NCI-H526 treated with DMSO at 0.1 percent for 48 hours (cell line): ENCODE measurements at regions not wholly inside any gene's neighbourhood (a gene's known extent, or its start where the extent isn't known, plus 50 kb on each side); places are given as distances from the start of the nearest gene placed in this dataset.

ENCODE experiments used
- DNase-seq: peaks from one replicate; lab custom pipeline; 2025; lab: John Stamatoyannopoulos, UW

GRCh38 chr1:114224196-114224907 is 70.7 kb upstream of the SYT6 start:
- DNase-seq: no peak

- no peak for DNase-seq
These were observed 69.3 kb upstream of the SYT6 start for GRCh38 chr1:114222920-114223319.

- DNase-seq: no peak
These were observed 65.7 kb upstream of the SYT6 start for GRCh38 chr1:114219172-114219868.

GRCh38 chr1:114218361-114219171 is 64.9 kb upstream of the SYT6 start:
- DNase-seq: no peak

GRCh38 chr1:114216431-114217173 is 62.9 kb upstream of the SYT6 start:
- DNase-seq: no peak

GRCh38 chr1:114215436-114215835 is 61.8 kb upstream of the SYT6 start:
- DNase-seq: no peak

GRCh38 chr1:114214016-114214415 is 60.3 kb upstream of the SYT6 start:
- DNase-seq: no peak

GRCh38 chr1:114209971-114210370 is 56.3 kb upstream of the SYT6 start:
- no peak for DNase-seq

- no peak for DNase-seq
These were observed 55.0 kb upstream of the SYT6 start for GRCh38 chr1:114208714-114209113.

GRCh38 chr1:114208106-114208505 is 54.4 kb upstream of the SYT6 start:
- no peak for DNase-seq

- no peak for DNase-seq
These were observed 54.0 kb upstream of the SYT6 start for GRCh38 chr1:114207635-114208034.

GRCh38 chr1:114206392-114206791 is 52.7 kb upstream of the SYT6 start:
- no peak for DNase-seq

GRCh38 chr1:114203595-114204128 is 50.0 kb upstream of the SYT6 start:
- no peak for DNase-seq
